IPS-18c (cell line): ENCODE measurements at regions not wholly inside any gene's neighbourhood (a gene's known extent, or its start where the extent isn't known, plus 50 kb on each side); places are given as distances from the start of the nearest gene placed in this dataset.

ENCODE experiments used
- H3K4me3 ChIP-seq: 2 replicates; pipeline ENCODE4 v1.7.0; 2013; ENCODE audit warnings: low read depth, mild to moderate bottlenecking, low read length, moderate library complexity; ENCODE audit not compliant: insufficient read depth
- H3K9me3 ChIP-seq: one replicate; pipeline ENCODE4 v1.6.1; 2013; ENCODE audit warnings: mild to moderate bottlenecking, low read length, moderate library complexity; ENCODE audit not compliant: control insufficient read depth, insufficient read depth

DNA sequence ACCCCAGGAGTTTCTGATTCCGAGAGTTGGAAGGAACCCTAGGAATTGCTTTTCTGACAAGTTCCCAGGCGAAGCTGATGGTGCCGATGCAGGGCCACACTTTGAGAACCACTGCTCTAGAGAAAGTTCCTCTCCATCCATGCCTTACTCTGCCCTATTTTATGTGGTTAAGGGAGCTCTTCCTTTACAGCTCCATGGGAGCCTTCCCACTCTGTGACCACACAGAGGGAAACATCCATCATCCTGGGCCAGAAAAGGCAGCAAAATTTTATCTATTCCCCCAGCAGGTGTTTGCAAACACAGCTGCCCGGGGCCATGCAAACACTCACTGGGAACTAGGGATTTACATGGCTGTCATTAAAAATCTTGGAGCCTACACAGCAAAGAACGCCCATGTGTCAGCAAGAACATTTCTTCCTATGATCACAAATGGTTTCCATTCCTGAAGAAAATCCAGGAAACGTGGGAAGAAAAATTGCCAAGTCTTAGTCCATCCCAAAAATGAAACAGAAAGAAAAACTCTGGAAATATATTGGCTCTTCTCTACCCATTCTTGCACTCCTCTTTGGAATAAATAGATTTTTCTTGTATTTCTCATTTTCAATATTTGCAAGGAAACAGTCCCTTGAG, 252.7 kb downstream of the PMP22 start:
- H3K9me3 ChIP-seq, result peaks cover 2% of the 10 kb centered on the region
- no peak overlapping the region for H3K4me3 ChIP-seq

DNA sequence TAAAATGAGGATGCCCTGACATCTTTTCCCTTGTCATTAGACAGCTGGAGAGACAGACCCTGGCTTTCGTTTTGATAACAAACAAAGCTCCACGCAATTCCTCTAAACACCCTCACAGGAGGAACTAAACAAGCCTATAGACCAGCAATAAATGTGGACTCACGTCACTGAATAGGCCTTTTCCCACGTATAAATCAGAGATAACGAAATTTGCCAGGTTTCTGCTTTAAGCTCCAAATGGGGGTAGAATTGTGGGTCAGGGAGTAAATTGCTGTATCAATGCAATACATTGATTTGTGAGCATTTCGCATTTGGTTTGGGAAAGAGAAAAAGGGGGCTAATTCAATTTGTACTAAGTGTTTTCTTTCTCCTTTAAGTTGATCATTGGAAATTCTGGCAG, 256.0 kb downstream of the PMP22 start:
- Histone ChIP-seq H3K9me3 (peaks cover 2% of the 10 kb centered on the region), H3K4me3 (no peak overlapping the region)

DNA sequence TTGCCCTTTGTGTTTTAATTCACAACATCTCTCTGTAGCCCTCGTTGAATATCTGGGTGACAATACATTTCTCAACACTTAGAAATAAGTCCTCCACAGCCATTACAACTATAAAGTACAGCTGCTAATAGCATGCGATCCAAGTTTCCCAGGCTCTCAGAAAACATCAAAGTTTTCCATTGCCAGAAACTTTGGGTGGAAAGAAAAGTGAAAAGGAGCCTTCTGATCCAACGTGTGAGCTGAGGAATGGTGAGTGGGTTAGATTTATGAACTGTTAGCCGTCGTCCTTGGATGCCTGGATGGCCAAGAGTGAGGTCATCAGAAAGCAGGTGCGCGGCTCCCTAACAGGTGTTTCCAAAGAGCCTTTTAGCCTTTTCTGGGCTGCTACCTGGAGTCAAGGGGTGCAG, 258.0 kb downstream of the PMP22 start:
- Histone ChIP-seq H3K9me3 (peaks cover 2% of the 10 kb centered on the region), H3K4me3 (no peak overlapping the region)

DNA sequence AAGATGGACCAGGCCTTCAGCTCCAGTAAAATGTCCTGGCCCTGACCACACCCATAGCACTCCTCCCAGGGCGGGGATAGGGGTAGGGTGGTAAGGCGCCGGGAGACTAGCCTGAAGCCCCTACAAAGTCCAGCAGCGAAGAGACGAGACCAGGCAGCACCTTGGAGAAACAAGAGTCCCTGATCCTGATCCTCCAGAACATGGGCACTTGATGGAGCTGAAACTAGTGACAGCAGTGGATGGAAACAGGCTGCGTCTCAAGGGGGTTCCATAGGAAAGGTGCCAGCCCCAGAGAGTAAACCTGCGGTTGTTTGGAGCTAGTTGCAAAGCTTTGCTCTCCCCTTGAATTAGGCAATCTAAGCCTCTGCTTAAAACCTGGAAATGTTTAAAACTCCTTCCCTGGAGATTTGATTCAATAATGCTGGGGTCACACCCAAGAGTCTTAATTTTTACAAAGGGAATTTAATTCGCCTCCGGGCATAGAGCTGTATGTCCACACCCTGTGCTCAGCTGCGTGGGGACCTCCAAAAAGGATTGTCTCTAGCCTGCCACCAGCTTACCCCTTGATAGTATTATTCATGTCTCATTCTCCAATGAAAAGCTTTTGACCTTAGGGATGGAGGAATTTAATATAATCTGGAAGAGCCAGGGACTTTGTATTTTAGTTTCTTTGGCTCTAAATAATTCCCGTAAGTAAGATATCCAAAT, 258.6 kb downstream of the PMP22 start:
- no peak overlapping the region for H3K4me3 ChIP-seq

DNA sequence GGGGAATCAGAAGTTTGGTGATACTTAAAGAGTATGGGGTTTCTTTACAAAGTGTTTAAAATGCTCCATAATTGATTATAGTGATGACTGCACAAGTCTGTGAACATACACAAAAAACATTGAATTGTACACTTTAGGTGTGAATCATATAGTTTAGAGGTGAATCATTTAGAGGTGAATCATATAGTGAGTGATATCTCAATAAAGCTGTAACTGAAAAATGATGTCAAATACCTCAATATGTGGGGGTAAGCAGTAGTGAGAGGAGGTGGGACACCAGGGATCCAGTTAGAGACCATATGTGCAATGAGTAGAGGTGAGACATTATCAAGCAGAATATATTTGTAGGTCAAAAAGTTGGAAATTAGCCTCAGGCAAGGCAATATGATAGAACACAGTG, 264.5 kb downstream of the PMP22 start:
- Histone ChIP-seq H3K9me3 (no peaks in the 10 kb centered on the region), H3K4me3 (no peak overlapping the region)

More for the DNA sequence above, 258.6 kb downstream of the PMP22 start:
- peaks cover 2% of the 10 kb centered on the region for H3K9me3 ChIP-seq

DNA sequence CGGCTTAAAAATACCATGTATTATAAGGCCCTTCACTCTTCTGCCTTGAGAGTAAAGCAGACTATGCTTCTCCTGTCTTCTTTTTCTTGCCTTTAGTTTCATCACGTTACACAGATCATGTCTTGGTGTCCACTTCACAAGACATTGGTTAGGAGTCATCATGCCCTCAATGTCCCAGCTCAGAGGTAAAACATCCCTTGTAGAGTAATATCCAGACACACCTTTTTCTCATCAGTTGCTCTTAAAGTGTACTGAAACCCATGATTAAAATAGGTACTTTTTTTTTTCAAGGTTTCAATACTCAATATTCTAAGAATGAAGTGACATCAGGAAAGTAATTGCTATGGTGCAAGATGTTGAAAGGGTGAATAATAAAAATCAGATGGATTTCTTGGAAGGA, 267.8 kb downstream of the PMP22 start:
- H3K9me3 ChIP-seq, result no peaks in the 10 kb centered on the region
- H3K4me3 ChIP-seq, result no peak overlapping the region

DNA sequence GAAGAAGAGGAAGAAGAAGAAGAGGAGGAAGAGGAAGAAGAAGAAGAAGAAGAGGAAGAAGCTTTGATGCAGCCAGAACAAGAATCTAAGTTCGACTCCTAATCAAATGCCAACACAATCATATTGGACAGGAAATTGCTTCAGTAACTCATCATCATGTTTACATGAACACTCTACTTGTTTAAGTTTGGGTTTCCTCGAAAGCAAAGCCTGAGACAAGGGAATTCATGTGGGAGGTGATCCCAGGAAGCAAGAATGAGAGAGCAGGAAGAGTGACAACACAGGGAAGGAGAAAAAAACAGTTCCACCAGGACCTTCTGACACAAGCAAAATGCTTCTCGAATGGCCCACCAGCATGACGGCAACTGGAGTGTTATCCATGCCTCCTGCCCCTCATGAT, 279.0 kb downstream of the PMP22 start:
- H3K9me3 ChIP-seq, result no peaks in the 10 kb centered on the region

DNA sequence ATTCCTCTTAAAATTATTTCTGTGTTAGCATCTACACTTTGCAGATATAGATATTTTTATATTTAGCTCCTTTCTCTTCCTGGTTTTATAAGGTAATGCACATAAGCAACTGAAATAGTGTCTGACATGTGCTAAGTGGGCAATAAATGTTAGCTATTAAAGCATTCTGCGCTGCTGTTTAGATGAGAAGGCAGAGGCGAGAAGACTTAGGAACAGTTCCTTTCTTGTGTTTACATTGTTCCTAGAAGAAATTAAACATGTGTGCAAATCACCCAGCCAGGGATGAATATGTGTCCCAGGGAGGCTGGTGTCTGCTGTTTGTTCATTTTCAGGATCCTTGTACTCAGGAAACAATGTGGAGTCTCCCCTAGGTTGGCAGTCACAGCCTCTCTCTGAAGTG, 292.3 kb downstream of the PMP22 start:
- Histone ChIP-seq H3K9me3 (peaks cover 6% of the 10 kb centered on the region), H3K4me3 (no peak overlapping the region)

More for the DNA sequence above, 279.0 kb downstream of the PMP22 start:
- H3K4me3 ChIP-seq, result no peak overlapping the region

DNA sequence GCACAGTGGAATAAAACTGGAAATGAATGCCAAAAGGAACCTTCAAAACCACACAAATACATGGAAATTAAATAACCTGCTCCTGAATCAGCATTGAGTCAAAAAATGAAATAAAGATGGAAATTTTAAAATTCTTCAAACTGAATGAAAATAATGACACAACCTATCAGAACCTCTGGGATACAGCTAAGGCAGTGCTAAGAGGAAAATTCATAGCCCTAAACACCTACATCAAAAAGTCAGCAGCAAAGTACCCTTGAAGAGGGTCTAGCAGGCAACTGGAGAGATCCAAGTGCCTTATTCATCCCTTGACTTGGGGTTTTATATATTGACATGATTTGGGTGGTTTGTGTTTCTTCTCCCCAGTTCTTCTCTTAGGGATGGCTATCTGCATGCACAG, 294.1 kb downstream of the PMP22 start:
- Histone ChIP-seq H3K4me3 (no peak overlapping the region), H3K9me3 (peaks cover 6% of the 10 kb centered on the region)

DNA sequence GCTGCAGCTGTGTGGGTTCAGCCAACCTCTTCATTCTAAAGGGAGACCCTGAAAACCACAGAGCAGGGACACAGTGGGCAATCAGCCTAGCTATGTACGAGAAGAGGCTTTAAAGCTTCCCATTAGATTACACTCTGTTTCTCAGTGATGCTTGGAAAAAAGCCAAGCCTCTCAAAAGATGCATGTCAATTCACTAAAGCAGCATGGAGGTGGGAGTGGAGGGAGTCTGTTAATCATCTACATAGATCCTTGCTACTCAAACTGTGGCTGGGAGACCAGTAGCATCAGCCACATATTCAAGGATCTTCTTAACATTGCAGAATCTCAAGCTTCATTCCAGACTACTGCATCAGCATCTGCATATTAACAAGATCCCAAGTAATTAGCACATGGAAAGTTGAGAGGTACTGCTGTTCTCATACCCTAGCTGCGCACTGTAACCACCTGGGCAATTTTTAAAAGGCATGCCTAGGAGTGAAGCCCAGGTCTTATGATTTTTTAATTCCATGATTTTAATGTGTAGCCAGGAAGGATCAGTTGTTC, 305.9 kb downstream of the PMP22 start:
- Histone ChIP-seq H3K9me3 (peaks cover 2% of the 10 kb centered on the region), H3K4me3 (no peak overlapping the region)

DNA sequence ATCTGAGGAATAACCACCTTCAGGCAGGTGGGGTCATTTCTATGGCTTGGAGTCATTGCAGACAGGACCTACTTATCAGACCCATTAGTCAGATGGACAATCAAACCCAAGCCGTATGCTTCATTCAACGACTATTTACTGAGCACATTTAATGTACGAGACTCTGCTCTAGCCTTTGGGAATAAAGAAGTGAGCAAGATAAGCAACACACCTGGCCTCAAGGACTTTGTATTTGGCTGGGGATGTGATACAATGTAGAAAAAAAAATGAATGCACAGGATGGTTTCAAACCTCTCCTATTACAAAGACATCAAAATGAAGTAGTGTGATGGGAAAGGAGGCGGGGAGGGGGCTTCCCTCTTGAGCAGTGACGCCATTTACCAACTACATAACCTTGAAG, 311.7 kb downstream of the PMP22 start:
- H3K9me3 ChIP-seq, result no peaks in the 10 kb centered on the region

DNA sequence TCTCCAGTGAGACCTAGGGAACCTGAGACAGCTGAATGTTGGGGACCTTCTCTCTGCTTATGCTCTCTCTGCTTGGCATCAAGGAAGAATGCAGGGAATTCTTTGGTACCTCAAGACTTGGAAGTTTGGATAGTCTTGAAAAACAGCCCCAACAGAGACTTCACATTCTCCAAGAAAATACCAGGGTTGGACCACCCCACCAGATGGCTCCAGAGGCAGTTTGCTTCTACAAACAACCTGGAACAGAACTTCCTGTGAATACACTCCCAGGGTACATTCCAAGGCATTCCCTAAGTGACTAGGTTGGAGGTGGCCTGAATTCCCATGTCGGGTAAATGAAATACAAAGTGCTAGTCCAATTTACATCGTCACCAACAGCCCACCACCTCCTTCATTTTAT, 314.4 kb downstream of the PMP22 start:
- Histone ChIP-seq H3K9me3 (no peaks in the 10 kb centered on the region), H3K4me3 (no peak overlapping the region)

More for the DNA sequence above, 311.7 kb downstream of the PMP22 start:
- no peak overlapping the region for H3K4me3 ChIP-seq

DNA sequence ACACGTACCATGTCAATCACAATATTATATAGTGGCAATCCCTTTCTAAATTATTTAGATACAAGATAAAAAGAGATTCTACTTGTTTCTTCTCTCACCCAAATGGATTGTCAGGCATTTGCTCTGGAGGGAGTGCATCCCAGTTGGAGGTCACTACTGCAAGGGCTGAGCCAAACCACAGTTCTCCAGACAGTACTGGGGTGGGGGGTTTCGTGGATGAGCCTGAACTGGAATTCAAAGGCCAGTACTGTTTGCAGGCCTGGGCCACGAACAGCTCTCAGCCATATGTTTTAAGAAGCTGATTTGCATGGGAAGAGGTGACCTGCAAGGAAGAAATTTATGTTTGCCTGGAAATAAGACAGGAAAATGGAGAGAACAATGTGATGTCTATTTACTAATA, 314.9 kb downstream of the PMP22 start:
- Histone ChIP-seq H3K9me3 (no peaks in the 10 kb centered on the region), H3K4me3 (no peak overlapping the region)

DNA sequence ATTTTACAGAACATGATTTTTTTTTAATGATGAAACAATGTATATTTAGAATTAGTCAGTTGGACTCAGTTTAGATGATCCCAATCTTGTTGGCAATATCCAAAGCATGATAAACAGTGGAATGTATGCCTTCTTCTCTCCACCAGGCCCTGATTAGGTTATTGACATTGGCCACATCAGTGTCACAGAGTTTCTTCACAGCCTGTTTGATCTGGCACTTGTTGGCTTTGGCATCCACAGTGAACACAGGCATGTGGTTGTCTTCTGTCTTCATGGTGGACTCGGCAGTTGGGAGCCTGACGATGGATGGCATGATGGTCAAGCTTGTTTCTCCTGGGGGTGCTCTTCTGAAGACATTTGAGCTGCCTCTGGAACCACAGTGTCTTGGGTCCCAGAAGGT, 317.5 kb downstream of the PMP22 start:
- Histone ChIP-seq H3K4me3 (no peak overlapping the region), H3K9me3 (no peaks in the 10 kb centered on the region)

DNA sequence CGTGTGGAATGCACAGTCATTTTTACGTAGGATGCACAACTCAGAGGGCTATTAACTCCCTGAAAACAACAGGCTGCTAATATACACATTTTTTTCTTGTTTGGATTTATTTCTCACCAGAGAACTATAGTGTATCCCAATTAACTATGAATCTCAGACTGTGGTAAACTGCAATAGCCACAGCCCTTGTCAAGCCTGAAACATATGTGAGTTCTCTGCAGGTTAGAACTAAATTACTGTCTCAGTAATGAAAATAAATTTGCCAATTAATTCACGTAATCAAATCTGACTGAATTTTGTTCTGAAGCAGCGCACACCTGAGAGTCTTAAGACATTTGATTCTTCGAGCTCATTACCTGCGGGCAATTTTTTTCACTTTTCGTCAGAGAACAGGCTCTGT, 318.6 kb downstream of the PMP22 start:
- H3K4me3 ChIP-seq, result no peak overlapping the region
- no peaks in the 10 kb centered on the region for H3K9me3 ChIP-seq

DNA sequence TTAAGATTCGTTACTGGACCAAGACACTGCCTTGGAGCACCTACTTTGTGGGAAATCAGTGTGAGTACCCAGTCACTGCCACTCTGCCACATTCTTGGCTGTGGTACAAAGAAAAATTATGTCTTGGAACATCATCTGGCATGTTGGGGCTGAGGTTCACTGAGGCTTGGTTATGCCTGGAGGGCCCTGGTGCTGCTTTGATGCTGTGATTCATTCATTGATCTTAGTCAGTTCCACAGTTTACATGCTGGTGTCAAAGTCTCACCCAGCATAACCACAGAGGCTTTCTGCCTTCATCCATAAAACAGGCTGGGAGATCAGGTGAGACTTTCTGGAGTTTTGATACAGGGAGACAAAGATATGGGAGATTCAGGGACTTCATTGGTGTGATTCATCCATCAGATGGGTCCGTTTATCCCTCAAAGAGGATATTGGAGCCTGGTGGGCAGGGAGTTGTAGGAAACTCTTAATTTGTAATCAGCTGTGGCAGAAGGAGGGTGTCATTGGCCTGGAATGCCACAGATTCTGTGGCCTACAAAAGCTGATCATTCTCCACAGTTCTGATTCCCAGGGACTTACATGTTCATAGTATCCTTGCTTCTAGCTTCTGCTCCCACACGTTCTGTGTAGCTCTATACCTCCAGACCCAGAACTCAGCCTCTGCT, 322.5 kb downstream of the PMP22 start:
- Histone ChIP-seq H3K9me3 (no peaks in the 10 kb centered on the region), H3K4me3 (no peak overlapping the region)

DNA sequence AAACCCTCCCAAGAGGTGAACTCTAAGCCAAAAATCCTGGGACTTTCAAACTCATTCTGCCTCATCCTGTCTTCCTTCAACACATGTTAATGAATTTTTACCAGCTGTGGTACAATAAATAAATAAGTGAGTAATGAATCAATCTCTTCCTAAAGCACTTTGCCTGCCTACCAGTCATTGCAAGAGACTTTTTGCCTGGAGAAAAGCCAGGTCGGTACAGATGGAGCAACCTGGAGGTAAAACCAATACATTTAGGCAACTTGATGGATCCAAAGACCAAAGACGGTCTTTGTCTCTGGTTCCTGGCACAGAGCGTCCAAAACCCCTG, 324.2 kb downstream of the PMP22 start:
- Histone ChIP-seq H3K4me3 (no peak overlapping the region), H3K9me3 (no peaks in the 10 kb centered on the region)
